HG03442 (cell line): ENCODE measurements at regions not wholly inside any gene's neighbourhood (a gene's known extent, or its start where the extent isn't known, plus 50 kb on each side); places are given as distances from the start of the nearest gene placed in this dataset.

ENCODE experiments used
- ATAC-seq: cut with Tn5 transposase; IDR thresholded peaks from one replicate; pipeline ENCODE4 v1.9.1; 2021; ENCODE audit warnings: mild to moderate bottlenecking, moderate library complexity; ENCODE audit not compliant: unreplicated experiment

DNA sequence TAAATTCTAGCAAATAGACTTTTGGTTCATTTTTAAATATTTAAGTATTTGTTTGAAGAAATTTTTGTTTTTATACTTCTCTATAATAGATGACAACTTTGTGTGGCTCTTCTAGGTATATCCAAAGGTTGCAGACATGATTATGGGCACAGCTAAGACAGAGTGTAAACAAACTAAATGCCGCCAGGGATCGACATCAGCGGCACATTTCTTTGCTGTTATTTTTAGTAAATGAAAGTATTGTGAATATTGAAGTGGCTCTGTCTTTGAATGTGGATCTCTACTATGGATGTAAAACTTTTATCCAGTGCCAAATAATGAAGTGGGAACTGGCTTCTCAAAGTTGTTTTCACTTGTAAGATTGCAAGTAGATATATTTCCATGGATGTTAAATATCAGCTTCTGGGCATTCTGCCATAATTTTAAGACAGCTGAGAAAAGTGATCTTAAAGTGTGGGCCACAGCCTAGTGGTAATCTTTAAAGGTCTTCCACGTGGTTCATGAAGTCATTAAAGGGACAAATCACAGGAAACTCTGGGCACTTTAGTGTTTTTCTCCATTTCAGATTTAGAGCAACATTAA is 589.9 kb downstream of the ZNF608 start:
- no peak for ATAC-seq

GRCh38 chr5:124154714-124155113 is 591.7 kb downstream of the ZNF608 start:
- no peak for ATAC-seq

GRCh38 chr5:124153588-124153987 is 592.9 kb downstream of the ZNF608 start:
- ATAC-seq, result no peak

GRCh38 chr5:124148574-124148973 is 597.9 kb downstream of the ZNF608 start:
- ATAC-seq, result no peak

DNA sequence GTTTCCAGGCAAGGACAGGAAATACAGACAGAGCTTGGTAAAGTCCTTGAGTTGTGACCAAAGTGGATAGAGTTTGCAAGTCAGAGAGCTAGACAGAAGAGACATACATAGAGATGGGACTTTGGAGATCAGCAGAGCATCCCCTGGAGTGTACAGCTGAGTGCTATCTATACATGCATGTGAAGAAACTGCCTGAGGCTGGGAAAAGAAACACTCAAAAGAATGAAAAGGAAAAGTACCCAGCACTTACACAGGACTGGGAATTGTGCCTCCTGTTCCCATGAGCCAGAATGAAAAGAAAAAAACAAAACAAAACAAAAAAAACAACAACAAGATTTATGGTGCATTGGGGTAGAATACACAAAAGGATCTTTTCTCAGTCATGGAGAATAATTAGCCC is 606.4 kb downstream of the ZNF608 start:
- no peak for ATAC-seq

GRCh38 chr5:124139477-124139876 is 607.0 kb downstream of the ZNF608 start:
- no peak for ATAC-seq

- ATAC-seq, result no peak
Measured at GRCh38 chr5:124136609-124137008, 609.8 kb downstream of the ZNF608 start.

GRCh38 chr5:124134941-124135340 is 611.5 kb downstream of the ZNF608 start:
- ATAC-seq, result no peak

DNA sequence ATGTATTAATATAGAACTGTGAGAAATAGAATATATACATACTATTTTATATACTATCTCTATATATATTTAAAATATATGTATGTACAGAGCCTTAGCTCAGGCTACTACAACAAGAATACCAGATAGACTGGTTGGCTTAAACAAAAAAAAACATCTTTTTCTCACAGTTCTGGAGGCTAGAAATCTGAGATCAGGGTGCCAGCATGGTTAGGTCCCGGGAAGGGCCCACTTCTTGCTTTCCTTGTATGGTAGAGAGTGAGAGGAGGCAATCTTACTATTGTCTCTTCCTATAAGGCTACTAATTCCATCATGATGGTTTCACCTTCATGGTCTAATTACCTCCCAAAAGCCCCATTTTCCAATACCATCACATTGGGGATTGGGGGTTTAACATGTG is 613.0 kb downstream of the ZNF608 start:
- ATAC-seq, result no peak

- no peak for ATAC-seq
Measured at GRCh38 chr5:124132843-124133242, 613.6 kb downstream of the ZNF608 start.

GRCh38 chr5:124131466-124131865 is 615.0 kb downstream of the ZNF608 start:
- ATAC-seq, result no peak

- no peak for ATAC-seq
Measured at GRCh38 chr5:124130816-124131215, 615.6 kb downstream of the ZNF608 start.

- no peak for ATAC-seq
Measured at GRCh38 chr5:124128867-124129266, 616.9 kb downstream of the CSNK1G3 start.

DNA sequence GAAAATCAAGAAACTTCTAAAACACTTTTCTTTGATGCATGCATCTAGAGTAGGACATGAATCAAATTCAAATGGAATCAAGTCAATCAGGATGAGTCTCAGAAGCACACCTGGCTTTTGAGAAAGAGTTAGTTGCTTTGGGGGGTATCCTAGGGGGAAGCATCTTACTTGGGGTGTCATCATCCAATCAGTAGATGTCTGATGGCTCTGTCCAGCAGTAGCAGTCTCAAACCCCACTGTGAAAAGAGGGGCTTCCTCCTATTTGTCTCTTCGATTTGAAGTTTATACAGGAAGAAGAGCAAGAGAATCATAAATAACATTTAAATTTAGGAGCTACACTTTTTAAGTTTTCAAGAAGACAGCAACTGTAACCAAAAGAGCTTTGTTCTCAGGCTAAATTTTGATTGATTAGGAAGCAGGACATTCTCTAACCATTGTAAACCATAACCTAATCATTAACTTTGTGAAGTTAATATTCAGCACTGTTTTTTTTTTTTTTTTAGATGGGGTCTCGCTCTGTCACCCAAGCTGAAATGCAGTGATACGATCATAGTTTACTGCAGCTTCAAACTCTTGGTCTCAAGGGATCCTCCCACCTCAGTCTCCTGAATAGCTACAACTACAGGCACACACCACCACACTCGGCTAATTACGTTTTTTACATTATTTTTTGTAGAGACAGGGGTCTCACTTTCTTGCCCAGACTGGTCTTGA is 614.7 kb downstream of the CSNK1G3 start:
- ATAC-seq, result peak; percentile 48

GRCh38 chr5:124124711-124125229 is 612.8 kb downstream of the CSNK1G3 start:
- ATAC-seq, result no peak

DNA sequence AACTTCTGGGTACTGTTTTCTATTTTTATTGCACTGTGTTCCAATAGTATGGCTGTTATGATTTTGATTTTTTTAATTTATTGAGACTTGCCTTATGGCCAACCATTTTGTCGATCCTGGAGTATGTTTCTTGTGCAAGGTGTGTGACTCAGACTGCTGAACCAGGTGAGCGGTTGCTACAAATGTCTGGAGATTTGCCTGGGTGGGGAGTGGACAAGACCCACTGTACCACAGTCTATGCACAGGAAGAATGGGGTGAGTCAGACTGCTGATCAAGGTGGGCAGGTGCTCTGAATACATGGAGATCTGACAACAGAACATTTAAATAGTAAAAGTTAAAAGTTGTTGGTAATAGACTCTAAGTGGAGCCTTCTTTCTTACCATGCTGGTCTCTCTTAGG is 609.2 kb downstream of the CSNK1G3 start:
- no peak for ATAC-seq

DNA sequence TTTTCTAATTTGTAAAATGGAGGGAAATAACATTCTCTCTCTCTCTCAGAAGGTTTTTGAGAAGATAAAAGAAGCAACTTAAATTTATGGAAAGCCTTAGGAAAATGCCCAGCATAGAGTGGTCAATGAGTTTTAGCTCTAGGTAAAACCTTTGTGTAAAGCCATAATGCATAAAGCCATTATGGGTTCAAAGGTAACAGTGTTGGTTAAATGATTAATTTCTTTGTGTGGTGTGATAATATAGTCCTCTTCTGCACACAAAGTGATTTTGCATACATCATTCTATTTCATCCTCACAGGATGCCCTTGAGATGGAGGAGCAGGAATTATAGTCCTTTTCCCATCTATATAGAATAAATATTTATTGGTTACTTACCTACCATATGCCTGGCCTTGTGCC is 602.9 kb downstream of the CSNK1G3 start:
- no peak for ATAC-seq

DNA sequence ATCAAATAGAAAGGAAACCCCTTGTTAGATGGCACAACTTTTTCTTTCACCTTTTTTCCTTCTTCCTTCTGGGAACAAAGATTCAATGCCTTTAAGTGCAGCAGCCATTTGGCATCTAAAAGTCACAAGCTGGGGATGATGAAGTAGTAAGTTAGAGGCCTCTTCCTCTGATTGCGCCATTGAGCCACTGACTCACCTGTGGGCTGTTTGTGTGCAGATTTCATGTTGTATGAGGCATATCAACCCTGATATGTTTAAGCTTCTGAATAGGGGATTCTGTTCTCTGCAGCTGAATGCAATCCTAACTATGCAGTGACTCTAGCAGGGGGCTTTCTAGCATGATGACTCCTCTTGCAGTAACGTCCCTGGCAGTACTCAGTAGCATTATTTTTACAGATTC is 599.9 kb downstream of the CSNK1G3 start:
- ATAC-seq, result no peak

- ATAC-seq, result no peak
Measured at GRCh38 chr5:124110942-124111341, 599.0 kb downstream of the CSNK1G3 start.

DNA sequence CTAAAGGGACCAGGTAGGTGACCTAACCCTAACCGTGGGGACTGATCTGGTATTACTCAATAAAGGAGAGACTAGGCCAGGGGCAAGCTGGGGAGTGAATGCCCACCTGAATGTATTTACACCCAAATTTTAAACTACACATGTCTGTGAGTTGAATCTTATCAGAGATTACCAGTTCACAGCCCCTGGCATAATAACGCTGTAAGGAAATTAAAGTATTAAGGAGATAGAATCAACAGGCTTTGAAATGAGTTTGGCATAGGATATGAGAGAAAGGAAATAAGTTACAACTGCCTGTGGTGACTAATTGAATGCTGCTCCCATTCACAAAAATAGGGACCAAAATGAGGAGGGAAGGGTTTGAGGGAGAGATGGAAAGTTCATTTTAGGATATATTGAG is 593.3 kb downstream of the CSNK1G3 start:
- no peak for ATAC-seq

DNA sequence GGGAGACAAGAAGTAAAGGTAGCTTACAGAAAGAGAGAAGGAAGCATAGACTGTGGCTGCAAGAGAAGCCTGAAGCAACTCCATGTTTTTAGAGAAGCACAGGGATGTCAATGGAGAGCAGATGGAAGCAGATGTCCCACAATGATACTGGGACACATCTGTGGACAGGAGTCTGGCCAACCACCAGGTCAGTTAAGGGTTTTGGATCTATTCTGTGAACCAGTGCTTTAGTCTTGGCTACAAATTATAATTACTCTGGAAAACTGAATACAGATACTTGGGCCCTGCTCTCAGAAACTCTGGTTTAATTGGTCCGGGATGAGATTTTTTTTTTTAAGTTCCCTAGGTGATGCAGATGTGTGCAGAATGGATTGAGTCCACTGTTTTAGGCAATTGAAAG is 592.8 kb downstream of the CSNK1G3 start:
- ATAC-seq, result no peak

DNA sequence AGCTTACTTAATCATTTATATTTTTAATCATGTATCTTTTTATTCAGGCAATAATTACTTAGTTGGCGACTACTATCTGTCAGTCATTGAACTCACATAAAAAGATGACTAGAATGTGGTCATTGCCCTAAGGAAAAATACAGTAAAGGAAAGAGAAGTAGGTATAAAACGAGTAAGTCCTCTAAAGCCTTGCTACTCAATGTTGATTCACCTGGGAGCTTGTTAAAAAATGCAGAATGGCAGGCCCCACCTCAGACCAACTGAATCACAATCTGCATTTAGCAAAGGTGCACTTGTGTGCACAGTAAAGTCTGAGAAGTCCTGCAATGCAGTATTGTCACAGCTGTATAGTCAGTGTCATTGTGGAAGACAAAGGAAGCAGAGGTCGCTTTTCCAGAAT is 592.4 kb downstream of the CSNK1G3 start:
- no peak for ATAC-seq

DNA sequence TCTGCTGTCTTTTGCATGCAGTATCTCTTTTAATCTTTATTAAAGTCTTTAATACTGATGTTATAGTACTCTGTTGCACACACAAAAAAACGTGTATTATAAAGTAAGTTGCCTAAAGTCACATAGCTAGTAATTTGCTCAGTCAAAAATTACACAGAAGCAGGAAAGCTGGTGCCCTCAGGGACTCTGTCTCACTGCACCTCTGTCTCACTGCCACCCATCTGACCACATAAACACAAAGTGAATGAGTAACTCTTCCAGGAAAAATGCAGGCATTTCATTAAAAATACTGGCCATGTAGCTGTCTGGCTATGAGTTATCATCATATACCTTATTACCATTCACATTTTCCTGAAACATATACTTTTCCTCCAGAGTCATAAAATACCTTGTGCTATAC is 591.7 kb downstream of the CSNK1G3 start:
- no peak for ATAC-seq
